ENCODE measurements at regions not wholly inside any gene's neighbourhood (a gene's known extent, or its start where the extent isn't known, plus 50 kb on each side); places are given as distances from the start of the nearest gene placed in this dataset.
A peak's percentile ranks its signal among the peaks of the same experiment; 100 is the strongest.

GRCh38 chr2:64730551-64731262 is 77.0 kb upstream of the SERTAD2 start (continued):
- TF ChIP-seq ZNF83 (CRISPR knock-in tag; IDR thresholded peaks at IDR 0.05; ENCODE audit: borderline replicate concordance), result no peak
- TF ChIP-seq RERE (CRISPR knock-in tag; IDR thresholded peaks at IDR 0.05; ENCODE audit: low read depth), result peak; percentile 79
- no peak for TF ChIP-seq SNAPC4 (CRISPR knock-in tag; IDR thresholded peaks at IDR 0.05)
- TF ChIP-seq ZNF276 (CRISPR knock-in tag; IDR thresholded peaks at IDR 0.05; ENCODE audit: low read depth), result peak; percentile 70; the same call in 1 of the 2 replicates
- TF ChIP-seq ZBTB42 (CRISPR knock-in tag; IDR thresholded peaks at IDR 0.05), result no peak
- TF ChIP-seq ZNF780A (CRISPR knock-in tag; IDR thresholded peaks at IDR 0.05), result no peak
- TF ChIP-seq ZNF816 (CRISPR knock-in tag; IDR thresholded peaks at IDR 0.05; ENCODE audit: borderline replicate concordance), result no peak; the same call in 1 of the 2 replicates
- peak; percentile 89 for TF ChIP-seq ZNF574 (CRISPR knock-in tag; IDR thresholded peaks at IDR 0.05)
- no peak for TF ChIP-seq LRRFIP1 (CRISPR knock-in tag; conservative IDR thresholded peaks at IDR 0.05)
- no peak; the same call in 1 of the 2 replicates for TF ChIP-seq ZNF335 (CRISPR knock-in tag; IDR thresholded peaks at IDR 0.05)

All from HepG2 (cell line).